GM18870 (cell line): ENCODE measurements at regions not wholly inside any gene's neighbourhood (a gene's known extent, or its start where the extent isn't known, plus 50 kb on each side); places are given as distances from the start of the nearest gene placed in this dataset.
"Not testable (repeated sequence)": the region's sequence is repeated elsewhere in the genome, so short reads cannot be mapped to it uniquely, and the experiment has no call there.

Experiments used
- ATAC-seq: cut with Tn5 transposase; IDR thresholded peaks from one replicate; pipeline ENCODE4 v1.9.1; 2021; ENCODE audit warnings: moderate library complexity; ENCODE audit not compliant: unreplicated experiment

- no peak for ATAC-seq
Measured at GRCh38 chr20:22101606-22102005, 396.1 kb downstream of the PAX1 start.

GRCh38 chr20:22100686-22101085 is 395.2 kb downstream of the PAX1 start:
- ATAC-seq, result no peak

DNA sequence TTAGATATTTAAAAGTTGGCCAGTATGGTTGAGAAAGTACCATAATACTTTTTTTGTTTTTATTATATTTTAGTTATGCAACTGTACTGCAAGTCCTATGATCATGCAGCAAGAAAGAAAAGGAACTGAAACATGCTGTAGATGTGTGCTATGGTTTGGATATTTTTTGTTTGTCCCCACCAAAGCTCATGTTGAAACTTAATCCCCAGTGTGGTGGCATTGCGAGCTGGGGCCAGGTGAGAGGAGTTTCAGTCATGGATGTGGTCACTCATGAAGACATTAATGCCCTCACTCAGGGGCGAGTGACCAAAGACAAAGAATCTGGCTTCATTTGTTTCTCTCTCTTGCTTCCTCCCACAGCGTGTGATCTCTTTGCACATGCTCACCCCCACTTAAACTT is 393.9 kb downstream of the PAX1 start:
- ATAC-seq, result no peak

- ATAC-seq, result no peak
Measured at GRCh38 chr20:22098511-22098910, 393.0 kb downstream of the PAX1 start.

DNA sequence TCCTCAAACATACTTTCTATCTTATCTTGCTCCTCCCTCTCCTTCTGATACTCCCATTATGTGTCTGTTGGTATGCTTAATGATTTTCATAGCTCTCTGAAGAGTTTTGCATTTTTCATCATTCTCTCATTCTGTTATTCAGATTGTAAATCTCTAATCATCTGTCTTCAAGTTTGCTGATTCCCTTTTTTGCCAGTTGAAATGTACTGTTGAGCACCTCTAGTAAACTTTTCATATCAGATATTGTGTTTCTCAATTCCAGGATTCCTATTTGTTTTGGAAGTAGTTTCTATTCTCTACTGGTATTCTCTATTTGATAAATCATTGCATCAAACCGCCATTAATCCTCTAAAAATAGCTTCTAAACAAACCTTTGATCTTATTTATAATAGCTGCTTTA is 387.7 kb downstream of the PAX1 start:
- ATAC-seq, result no peak

- ATAC-seq, result no peak
Measured at GRCh38 chr20:22088882-22089281, 383.4 kb downstream of the PAX1 start.

- no peak for ATAC-seq
Measured at GRCh38 chr20:22080985-22081384, 375.5 kb downstream of the PAX1 start.

- no peak for ATAC-seq
Measured at GRCh38 chr20:22074635-22075034, 369.2 kb downstream of the PAX1 start.

DNA sequence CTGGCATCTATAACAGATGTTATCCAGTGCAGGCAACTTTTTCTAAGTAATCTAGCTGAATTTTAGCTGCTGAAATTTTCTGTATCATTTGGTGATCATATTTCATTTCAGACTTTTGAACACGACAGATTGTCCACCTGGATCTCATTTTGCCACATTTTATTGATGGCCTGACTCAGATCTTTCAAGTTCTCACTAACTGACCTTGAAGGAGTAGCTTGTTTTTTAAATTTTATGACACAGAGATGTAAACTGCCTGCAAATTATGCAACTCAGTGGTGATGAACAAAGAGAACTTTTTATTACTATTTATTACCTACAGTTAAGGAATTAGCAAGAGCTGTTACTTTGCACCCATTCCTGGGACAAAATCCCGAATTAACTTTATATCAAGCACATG is 366.4 kb downstream of the PAX1 start:
- ATAC-seq, result no peak

- ATAC-seq, result no peak
Measured at GRCh38 chr20:22070610-22071058, 365.2 kb downstream of the PAX1 start.

GRCh38 chr20:22063753-22064152 is 358.3 kb downstream of the PAX1 start:
- ATAC-seq, result no peak

DNA sequence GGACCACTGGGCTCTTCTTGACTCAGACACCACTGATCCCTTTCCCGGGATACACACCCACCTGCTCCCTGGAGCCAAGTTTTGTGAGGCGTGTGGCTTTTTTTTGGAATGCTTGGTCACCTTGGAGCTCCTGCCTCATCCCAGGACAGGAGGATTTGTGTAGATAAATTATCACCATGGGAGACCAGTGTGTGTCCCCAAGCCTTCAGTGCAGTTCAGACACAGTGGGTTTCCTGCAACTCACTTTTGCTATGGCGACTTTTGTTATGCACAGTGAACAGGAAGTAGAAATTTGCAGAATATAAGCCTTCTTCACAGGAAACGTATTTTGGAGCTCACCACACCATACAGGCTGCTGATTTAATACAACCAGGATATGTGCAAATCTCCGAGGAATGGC is 357.4 kb downstream of the PAX1 start:
- no peak for ATAC-seq

GRCh38 chr20:22060610-22061009 is 355.1 kb downstream of the PAX1 start:
- ATAC-seq, result no peak

DNA sequence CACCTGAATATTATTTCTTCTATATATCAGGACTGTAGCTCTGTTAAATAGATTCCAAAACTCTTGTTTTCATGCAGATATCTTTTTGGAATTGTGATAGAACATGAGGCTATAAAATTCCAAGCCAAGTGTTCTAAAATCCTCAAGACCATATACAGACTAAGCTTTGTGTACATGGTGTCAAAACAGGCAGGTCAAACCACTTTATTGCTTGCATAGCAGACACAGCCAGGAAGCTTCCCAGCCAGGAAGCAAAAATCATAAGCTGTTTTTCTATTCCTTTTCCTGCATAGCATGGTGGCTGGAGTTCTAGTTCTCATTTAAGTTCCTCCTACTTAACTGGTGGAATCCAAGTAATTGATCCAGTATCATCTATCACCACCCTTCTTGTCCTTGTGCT is 353.3 kb downstream of the PAX1 start:
- no peak for ATAC-seq

DNA sequence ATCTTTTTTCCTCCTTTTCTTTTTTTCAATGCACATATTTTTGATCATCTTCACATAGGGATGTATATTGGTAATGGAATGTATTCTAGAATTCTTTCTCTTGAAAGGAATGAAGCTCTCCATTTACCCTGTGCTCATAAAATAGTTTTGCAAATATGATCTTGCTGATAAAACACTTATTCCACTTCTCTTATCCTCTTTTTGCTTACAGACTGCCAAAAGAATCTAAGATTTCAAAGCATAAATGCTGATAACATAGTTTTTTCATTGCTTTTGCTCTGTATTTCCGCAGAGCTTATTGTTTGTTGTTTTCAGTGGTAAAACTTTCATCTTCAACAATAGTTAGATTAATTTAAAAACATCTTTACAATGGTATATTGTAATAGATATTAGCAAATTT is 350.5 kb downstream of the PAX1 start:
- no peak for ATAC-seq

- no peak for ATAC-seq
Measured at GRCh38 chr20:22052025-22052650, 346.7 kb downstream of the PAX1 start.

- ATAC-seq, result not testable (repeated sequence)
Measured at GRCh38 chr20:22045956-22046507, 340.6 kb downstream of the PAX1 start.

GRCh38 chr20:22027423-22027822 is 322.0 kb downstream of the PAX1 start:
- ATAC-seq, result no peak

GRCh38 chr20:22020201-22020600 is 314.7 kb downstream of the PAX1 start:
- no peak for ATAC-seq

GRCh38 chr20:22008456-22008855 is 303.0 kb downstream of the PAX1 start:
- ATAC-seq, result no peak

- ATAC-seq, result no peak
Measured at GRCh38 chr20:22006306-22006705, 300.8 kb downstream of the PAX1 start.

DNA sequence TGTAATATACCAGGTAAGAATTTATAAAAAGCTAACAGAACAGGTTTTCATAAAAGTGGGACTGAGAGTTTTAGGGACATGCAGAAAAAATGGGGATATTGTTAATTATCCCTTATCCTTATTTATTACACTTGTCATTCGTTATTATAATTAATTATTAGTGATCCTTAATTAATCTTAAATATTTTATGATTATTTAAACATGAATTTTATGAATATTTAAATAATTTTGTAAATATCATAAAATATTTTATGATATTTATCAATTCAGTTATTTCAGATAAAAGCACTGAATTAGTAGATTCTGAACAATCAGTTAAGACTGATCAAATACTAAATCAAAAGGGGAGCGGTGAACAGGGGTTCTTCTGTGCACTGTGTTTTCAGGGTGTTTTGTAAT is 300.1 kb downstream of the PAX1 start:
- ATAC-seq, result no peak

GRCh38 chr20:22004946-22005345 is 299.5 kb downstream of the PAX1 start:
- no peak for ATAC-seq
